PFSK-1 (cell line): ENCODE measurements at regions not wholly inside any gene's neighbourhood (a gene's known extent, or its start where the extent isn't known, plus 50 kb on each side); places are given as distances from the start of the nearest gene placed in this dataset.

Source experiments
- FOXP2 ChIP-seq: optimal IDR thresholded peaks from 2 replicates; pipeline ENCODE3; 2011; ENCODE audit warnings: borderline replicate concordance, control low read depth, inconsistent platforms; ENCODE audit not compliant: insufficient read depth; ENCODE audit errors: extremely low read length, extremely low read depth
- POLR2AphosphoS5 ChIP-seq: IDR thresholded peaks from 2 replicates; pipeline ENCODE4 v1.6.1; 2012; ENCODE audit warnings: low read depth, mild to moderate bottlenecking, control low read depth, low read length, moderate library complexity
- SIN3A ChIP-seq: IDR thresholded peaks from 2 replicates; pipeline ENCODE4 v1.6.1; 2012; ENCODE audit warnings: mild to moderate bottlenecking, low read length, moderate library complexity, borderline replicate concordance; ENCODE audit not compliant: insufficient read depth
- TAF1 ChIP-seq: IDR thresholded peaks from 2 replicates; pipeline ENCODE4 v1.6.1; 2012; ENCODE audit warnings: low read length, control low read depth, borderline replicate concordance; ENCODE audit not compliant: insufficient read depth
- TF ChIP-seq, protein P1 (sequence below), 2 experiments: IDR thresholded peaks; 2 replicates each; pipeline versions ENCODE4 v1.6.1 to v1.8.0; 2011 to 2012; ENCODE audit warnings: low read depth in 2 of 2, low read length in 2 of 2, control low read depth in 1 of 2, inconsistent platforms in 1 of 2, mild to moderate bottlenecking in 1 of 2, moderate library complexity in 1 of 2; ENCODE audit not compliant: insufficient read depth in 1 of 2

DNA sequence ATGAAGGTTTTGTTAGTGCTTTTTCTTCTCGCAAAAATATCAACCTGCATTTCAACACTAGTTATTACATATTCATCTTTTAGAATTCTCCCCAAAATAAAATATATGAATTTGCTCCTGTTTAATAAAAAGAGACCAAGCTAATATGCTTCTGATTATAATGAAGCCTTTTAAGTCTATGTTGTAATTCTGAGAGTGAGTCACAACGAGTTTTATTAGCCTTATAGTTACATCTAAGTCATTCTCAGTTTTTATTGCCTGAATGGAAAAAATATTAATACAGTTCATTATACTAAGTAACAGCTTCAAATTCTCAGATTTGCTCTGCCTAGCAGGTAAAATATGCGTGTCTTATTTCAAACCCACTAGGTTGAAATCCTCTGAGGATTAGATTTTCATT lies 152.4 kb upstream of the CELF2 start:
- TF ChIP-seq TAF1 (no peak), SIN3A (no peak), POLR2AphosphoS5 (no peak), FOXP2 (no peak)
- TF ChIP-seq, protein P1, sequence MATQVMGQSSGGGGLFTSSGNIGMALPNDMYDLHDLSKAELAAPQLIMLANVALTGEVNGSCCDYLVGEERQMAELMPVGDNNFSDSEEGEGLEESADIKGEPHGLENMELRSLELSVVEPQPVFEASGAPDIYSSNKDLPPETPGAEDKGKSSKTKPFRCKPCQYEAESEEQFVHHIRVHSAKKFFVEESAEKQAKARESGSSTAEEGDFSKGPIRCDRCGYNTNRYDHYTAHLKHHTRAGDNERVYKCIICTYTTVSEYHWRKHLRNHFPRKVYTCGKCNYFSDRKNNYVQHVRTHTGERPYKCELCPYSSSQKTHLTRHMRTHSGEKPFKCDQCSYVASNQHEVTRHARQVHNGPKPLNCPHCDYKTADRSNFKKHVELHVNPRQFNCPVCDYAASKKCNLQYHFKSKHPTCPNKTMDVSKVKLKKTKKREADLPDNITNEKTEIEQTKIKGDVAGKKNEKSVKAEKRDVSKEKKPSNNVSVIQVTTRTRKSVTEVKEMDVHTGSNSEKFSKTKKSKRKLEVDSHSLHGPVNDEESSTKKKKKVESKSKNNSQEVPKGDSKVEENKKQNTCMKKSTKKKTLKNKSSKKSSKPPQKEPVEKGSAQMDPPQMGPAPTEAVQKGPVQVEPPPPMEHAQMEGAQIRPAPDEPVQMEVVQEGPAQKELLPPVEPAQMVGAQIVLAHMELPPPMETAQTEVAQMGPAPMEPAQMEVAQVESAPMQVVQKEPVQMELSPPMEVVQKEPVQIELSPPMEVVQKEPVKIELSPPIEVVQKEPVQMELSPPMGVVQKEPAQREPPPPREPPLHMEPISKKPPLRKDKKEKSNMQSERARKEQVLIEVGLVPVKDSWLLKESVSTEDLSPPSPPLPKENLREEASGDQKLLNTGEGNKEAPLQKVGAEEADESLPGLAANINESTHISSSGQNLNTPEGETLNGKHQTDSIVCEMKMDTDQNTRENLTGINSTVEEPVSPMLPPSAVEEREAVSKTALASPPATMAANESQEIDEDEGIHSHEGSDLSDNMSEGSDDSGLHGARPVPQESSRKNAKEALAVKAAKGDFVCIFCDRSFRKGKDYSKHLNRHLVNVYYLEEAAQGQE (IDR thresholded peaks at IDR 0.05; ENCODE audit: insufficient read depth in 1 of 2, low read depth in 2 of 2, low read length in 2 of 2) = no peak
